Transverse colon (tissue), 1 donor: ENCODE measurements at regions not wholly inside any gene's neighbourhood (a gene's known extent, or its start where the extent isn't known, plus 50 kb on each side); places are given as distances from the start of the nearest gene placed in this dataset.

Experiments used
- EP300 ChIP-seq: sonication (generic); formaldehyde crosslinking; IDR thresholded peaks from one replicate; pipeline ENCODE4 v1.6.1; 2017; ENCODE audit warnings: antibody characterized with exemption, low read depth
- POLR2A ChIP-seq: fragments of 450-650 bp; IDR thresholded peaks from one replicate; pipeline ENCODE4 v1.6.1; 2016; ENCODE audit warnings: antibody characterized with exemption, mild to moderate bottlenecking, moderate library complexity

DNA sequence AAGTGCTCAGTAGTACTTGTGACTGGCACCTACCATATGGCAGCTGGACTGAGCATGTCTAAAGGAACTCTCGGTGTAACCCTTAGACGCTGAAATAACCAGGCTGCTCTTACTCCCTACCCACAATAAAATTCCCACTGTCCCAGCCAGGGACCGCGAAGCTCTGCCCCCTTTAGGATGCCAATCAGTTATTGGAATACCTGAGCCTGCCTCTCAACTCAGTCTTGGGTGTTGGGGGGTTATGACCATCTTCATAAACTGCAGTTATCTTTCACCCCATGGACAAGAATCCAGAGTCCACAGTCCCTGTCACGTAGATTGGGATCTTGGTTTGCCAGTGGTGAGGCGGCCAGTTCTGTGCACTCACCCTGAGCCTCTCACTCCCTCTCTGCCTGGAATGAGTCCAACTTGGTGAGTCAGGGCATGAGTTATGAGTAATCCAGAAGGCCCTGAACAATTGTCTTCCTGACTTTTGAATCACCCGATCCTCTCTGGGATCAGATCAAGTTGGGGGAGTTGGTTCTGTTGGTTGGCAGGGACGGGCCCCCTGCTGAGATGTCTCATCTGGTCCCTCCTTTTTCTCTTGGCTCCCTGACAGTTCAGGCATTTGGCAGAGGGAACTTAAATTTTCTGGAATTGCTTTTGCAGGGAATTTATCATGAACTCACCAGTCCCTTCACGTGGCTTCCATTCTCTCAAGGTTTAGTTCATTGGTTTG is 120.1 kb upstream of the UBE2E1 start:
- TF ChIP-seq EP300 = no peak
- TF ChIP-seq POLR2A = no peak
